Panc1 (cell line): ENCODE measurements at regions not wholly inside any gene's neighbourhood (a gene's known extent, or its start where the extent isn't known, plus 50 kb on each side); places are given as distances from the start of the nearest gene placed in this dataset.

ENCODE experiments used
- ATAC-seq: fragments of 200-7000 bp; cut with Tn5 transposase; 2 replicates; pipeline ENCODE4 v1.9.1; 2020; ENCODE audit warnings: mild to moderate bottlenecking, moderate library complexity
- BruUV-seq: library from RNA; stranded (reverse); fragments of 400-500 nt; replicated peaks from 2 replicates; lab custom pipeline; 2021; lab: Mats Ljungman, UMichigan
- CTCF ChIA-PET: fragments of 300-600 bp; sonication (Branson Sonifier 250); formaldehyde crosslinking; loops from one replicate; lab custom pipeline; 2022; ENCODE audit warnings: antibody characterized with exemption; lab: Charles Lee
- POLR2A ChIA-PET: fragments of 300-600 bp; sonication (Branson Sonifier 250); formaldehyde crosslinking; loops from one replicate; lab custom pipeline; 2022; ENCODE audit warnings: antibody characterized with exemption; lab: Charles Lee
- DNase-seq: peaks from one replicate; pipeline ENCODE4 v3.0.0-alpha.2; 2010; ENCODE audit warnings: low read depth, low spot score
- H3K27ac ChIP-seq: 2 replicates; pipeline ENCODE4 v1.5.1; 2011; ENCODE audit warnings: mild to moderate bottlenecking, low read length, inconsistent platforms
- H3K27me3 ChIP-seq: fragments of 200-500 bp; sonication (Bioruptor generic); 2 replicates; pipeline ENCODE4 v1.6.0; 2014; ENCODE audit warnings: low read length, inconsistent platforms; ENCODE audit not compliant: control insufficient read depth, insufficient read depth
- H3K36me3 ChIP-seq: fragments of 200-500 bp; sonication (Bioruptor generic); 2 replicates; pipeline ENCODE4 v1.5.1; 2014; ENCODE audit warnings: inconsistent platforms, mild to moderate bottlenecking, low read length, moderate library complexity; ENCODE audit not compliant: control insufficient read depth, insufficient read depth
- H3K4me1 ChIP-seq: 2 replicates; pipeline ENCODE4 v1.5.1; 2011; ENCODE audit warnings: inconsistent platforms, mild to moderate bottlenecking, low read length, moderate library complexity; ENCODE audit not compliant: control insufficient read depth, insufficient read depth
- H3K4me3 ChIP-seq, 2 experiments: 2 replicates each; pipeline ENCODE4 v1.5.1; 2011 to 2012; ENCODE audit warnings: low read depth in 2 of 2, low read length in 2 of 2, mild to moderate bottlenecking in 2 of 2, inconsistent platforms in 1 of 2, moderate library complexity in 1 of 2
- H3K9me3 ChIP-seq: fragments of 200-500 bp; sonication (Bioruptor generic); 2 replicates; pipeline ENCODE4 v1.5.1; 2014; ENCODE audit warnings: low read depth, mild to moderate bottlenecking, inconsistent platforms, low read length, moderate library complexity; ENCODE audit not compliant: control insufficient read depth, insufficient read depth
- POLR2AphosphoS5 ChIP-seq: IDR thresholded peaks from 2 replicates; pipeline ENCODE4 v1.6.1; 2012; ENCODE audit warnings: mild to moderate bottlenecking, low read depth, low read length, moderate library complexity
- SIN3A ChIP-seq: IDR thresholded peaks from 2 replicates; pipeline ENCODE4 v1.6.1; 2012; ENCODE audit warnings: low read depth, mild to moderate bottlenecking, low read length, moderate library complexity, borderline replicate concordance; ENCODE audit not compliant: insufficient read depth
- TCF7L2 ChIP-seq: IDR thresholded peaks from 2 replicates; pipeline ENCODE4 v1.6.1; 2011; ENCODE audit warnings: mild to moderate bottlenecking, low read depth, low read length, inconsistent platforms
- in situ Hi-C: cut with HindIII; loops from 2 replicates; pipeline ENCODE4 v1.10.0; 2016; ENCODE audit warnings: low sequenced_read_pairs, low pct_unique_long_range_greater_than_20kb
- intact Hi-C: fragments of 100-400 bp; cut with micrococcal nuclease; formaldehyde crosslinking; loops from one replicate; pipeline ENCODE4 v1.10.0; 2022; ENCODE audit not compliant: unreplicated experiment
- TF ChIP-seq, protein P1 (sequence below): fragments of 450-650 bp; IDR thresholded peaks from 2 replicates; pipeline ENCODE4 v1.5.1; 2017; ENCODE audit warnings: mild to moderate bottlenecking
- TF ChIP-seq, protein P2 (sequence below), 2 experiments: IDR thresholded peaks; 2 replicates each; pipeline ENCODE4 v1.6.1; 2011 to 2012; ENCODE audit warnings: low read depth in 2 of 2, control low read depth in 1 of 2, low read length in 1 of 2, mild to moderate bottlenecking in 1 of 2, moderate library complexity in 1 of 2; ENCODE audit not compliant: insufficient read depth in 1 of 2

DNA sequence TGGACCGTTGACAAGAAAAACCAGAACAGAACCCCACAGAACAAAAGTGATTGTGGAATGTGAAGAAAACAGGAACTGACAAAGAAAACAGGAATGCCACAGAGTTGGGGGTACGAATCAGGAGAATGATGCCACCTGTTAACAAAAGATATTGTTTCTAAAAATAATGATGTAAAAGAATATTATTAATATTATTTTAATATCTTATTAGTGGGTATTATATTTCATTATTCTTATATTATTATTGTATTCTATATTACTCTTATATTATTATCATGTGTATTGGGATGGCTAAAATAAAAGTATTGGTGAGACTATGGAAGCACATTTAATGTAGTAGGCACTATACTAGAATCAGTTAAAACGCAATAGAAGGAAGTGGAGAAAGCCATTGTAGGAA lies 659.0 kb upstream of the PCDH15 start:
- no peaks in the 10 kb centered on the region for H3K27me3 ChIP-seq
- H3K9me3 ChIP-seq = no peaks in the 10 kb centered on the region
- POLR2A ChIA-PET = no interaction called here
- H3K4me1 ChIP-seq = no peaks in the 10 kb centered on the region
- H3K36me3 ChIP-seq = no peaks in the 10 kb centered on the region
- in situ Hi-C loops (no loop called here), intact Hi-C loops (no loop called here)
- TF ChIP-seq SIN3A (no peak), TCF7L2 (no peak), POLR2AphosphoS5 (no peak)
- TF ChIP-seq, protein P1, sequence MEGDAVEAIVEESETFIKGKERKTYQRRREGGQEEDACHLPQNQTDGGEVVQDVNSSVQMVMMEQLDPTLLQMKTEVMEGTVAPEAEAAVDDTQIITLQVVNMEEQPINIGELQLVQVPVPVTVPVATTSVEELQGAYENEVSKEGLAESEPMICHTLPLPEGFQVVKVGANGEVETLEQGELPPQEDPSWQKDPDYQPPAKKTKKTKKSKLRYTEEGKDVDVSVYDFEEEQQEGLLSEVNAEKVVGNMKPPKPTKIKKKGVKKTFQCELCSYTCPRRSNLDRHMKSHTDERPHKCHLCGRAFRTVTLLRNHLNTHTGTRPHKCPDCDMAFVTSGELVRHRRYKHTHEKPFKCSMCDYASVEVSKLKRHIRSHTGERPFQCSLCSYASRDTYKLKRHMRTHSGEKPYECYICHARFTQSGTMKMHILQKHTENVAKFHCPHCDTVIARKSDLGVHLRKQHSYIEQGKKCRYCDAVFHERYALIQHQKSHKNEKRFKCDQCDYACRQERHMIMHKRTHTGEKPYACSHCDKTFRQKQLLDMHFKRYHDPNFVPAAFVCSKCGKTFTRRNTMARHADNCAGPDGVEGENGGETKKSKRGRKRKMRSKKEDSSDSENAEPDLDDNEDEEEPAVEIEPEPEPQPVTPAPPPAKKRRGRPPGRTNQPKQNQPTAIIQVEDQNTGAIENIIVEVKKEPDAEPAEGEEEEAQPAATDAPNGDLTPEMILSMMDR = no peak
- TF ChIP-seq, protein P2, sequence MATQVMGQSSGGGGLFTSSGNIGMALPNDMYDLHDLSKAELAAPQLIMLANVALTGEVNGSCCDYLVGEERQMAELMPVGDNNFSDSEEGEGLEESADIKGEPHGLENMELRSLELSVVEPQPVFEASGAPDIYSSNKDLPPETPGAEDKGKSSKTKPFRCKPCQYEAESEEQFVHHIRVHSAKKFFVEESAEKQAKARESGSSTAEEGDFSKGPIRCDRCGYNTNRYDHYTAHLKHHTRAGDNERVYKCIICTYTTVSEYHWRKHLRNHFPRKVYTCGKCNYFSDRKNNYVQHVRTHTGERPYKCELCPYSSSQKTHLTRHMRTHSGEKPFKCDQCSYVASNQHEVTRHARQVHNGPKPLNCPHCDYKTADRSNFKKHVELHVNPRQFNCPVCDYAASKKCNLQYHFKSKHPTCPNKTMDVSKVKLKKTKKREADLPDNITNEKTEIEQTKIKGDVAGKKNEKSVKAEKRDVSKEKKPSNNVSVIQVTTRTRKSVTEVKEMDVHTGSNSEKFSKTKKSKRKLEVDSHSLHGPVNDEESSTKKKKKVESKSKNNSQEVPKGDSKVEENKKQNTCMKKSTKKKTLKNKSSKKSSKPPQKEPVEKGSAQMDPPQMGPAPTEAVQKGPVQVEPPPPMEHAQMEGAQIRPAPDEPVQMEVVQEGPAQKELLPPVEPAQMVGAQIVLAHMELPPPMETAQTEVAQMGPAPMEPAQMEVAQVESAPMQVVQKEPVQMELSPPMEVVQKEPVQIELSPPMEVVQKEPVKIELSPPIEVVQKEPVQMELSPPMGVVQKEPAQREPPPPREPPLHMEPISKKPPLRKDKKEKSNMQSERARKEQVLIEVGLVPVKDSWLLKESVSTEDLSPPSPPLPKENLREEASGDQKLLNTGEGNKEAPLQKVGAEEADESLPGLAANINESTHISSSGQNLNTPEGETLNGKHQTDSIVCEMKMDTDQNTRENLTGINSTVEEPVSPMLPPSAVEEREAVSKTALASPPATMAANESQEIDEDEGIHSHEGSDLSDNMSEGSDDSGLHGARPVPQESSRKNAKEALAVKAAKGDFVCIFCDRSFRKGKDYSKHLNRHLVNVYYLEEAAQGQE (IDR thresholded peaks at IDR 0.05; ENCODE audit: insufficient read depth in 1 of 2, low read depth in 2 of 2, low read length in 1 of 2) = no peak
- CTCF ChIA-PET = no interaction called here
- H3K27ac ChIP-seq = no peak overlapping the region
- H3K4me3 ChIP-seq = no peak overlapping the region
- BruUV-seq = no TSS peak
- ATAC-seq (no peak), DNase-seq (no peak)

DNA sequence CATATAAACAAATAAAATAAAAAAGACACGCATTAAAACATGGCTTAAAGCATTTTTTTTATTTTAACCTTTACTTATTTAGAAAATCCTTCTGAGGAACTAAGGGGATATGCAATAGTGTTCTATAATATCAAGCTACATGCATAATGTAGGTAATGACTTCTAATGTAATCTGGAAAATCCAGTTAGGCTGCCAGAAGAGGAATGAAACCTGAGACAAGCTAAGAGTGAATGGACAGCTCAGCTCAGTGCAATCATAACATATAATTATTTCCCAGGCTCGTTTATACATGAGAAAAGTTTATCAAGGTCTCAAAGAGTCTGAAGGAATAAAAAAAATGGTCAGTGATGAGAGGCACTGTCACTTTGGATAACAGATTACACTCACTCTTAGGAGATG lies 649.0 kb upstream of the PCDH15 start:
- no peak for TF ChIP-seq TCF7L2
- TF ChIP-seq, protein P1 = no peak
- TF ChIP-seq SIN3A = no peak
- TF ChIP-seq, protein P2 (IDR thresholded peaks at IDR 0.05; ENCODE audit: insufficient read depth in 1 of 2, low read depth in 2 of 2, low read length in 1 of 2) = no peak
- no peak for TF ChIP-seq POLR2AphosphoS5
- Histone ChIP-seq H3K27me3 (no peaks in the 10 kb centered on the region), H3K27ac (no peak overlapping the region), H3K9me3 (no peaks in the 10 kb centered on the region), H3K4me3 (no peak overlapping the region), H3K4me1 (no peaks in the 10 kb centered on the region), H3K36me3 (no peaks in the 10 kb centered on the region)
- DNase-seq (no peak), ATAC-seq (no peak)
- ChIA-PET CTCF (no interaction called here), POLR2A (no interaction called here)
- in situ Hi-C loops (no loop called here), intact Hi-C loops (no loop called here)
- no TSS peak for BruUV-seq
